Neuronal stem cell (in vitro differentiated cells): ENCODE measurements at regions not wholly inside any gene's neighbourhood (a gene's known extent, or its start where the extent isn't known, plus 50 kb on each side); places are given as distances from the start of the nearest gene placed in this dataset.

ENCODE experiments used
- DNase-seq: peaks from one replicate; pipeline ENCODE4 v3.0.0-alpha.2; 2013; ENCODE audit warnings: low spot score
- H2AFZ ChIP-seq: one replicate; pipeline ENCODE4 v1.6.1; 2013; ENCODE audit warnings: mild to moderate bottlenecking, low read length, inconsistent platforms
- H2AK5ac ChIP-seq: 2 replicates; pipeline ENCODE4 v1.6.1; 2013; ENCODE audit warnings: low read depth, mild to moderate bottlenecking, inconsistent platforms, low read length, moderate library complexity, mixed read lengths
- H2BK120ac ChIP-seq: 2 replicates; pipeline ENCODE4 v1.6.1; 2013; ENCODE audit warnings: low read depth, mild to moderate bottlenecking, inconsistent platforms, low read length, moderate library complexity, mixed read lengths
- H2BK12ac ChIP-seq: one replicate; pipeline ENCODE4 v1.6.1; 2013; ENCODE audit warnings: low read length, inconsistent platforms
- H2BK15ac ChIP-seq: 2 replicates; pipeline ENCODE4 v1.6.1; 2013; ENCODE audit warnings: mild to moderate bottlenecking, low read length, inconsistent platforms, mixed read lengths
- H2BK5ac ChIP-seq: one replicate; pipeline ENCODE4 v1.6.1; 2013; ENCODE audit warnings: inconsistent platforms, mild to moderate bottlenecking, low read length, moderate library complexity
- H3K14ac ChIP-seq: one replicate; pipeline ENCODE4 v1.6.1; 2013; ENCODE audit warnings: low read length, inconsistent platforms
- H3K18ac ChIP-seq: 2 replicates; pipeline ENCODE4 v1.6.1; 2013; ENCODE audit warnings: low read length, inconsistent platforms
- H3K23ac ChIP-seq: 2 replicates; pipeline ENCODE4 v1.6.1; 2013; ENCODE audit warnings: low read depth, mild to moderate bottlenecking, mixed read lengths, low read length, inconsistent platforms; ENCODE audit not compliant: poor library complexity
- H3K27ac ChIP-seq: replicated peaks from 3 replicates; pipeline ENCODE4 v1.5.1; 2013; ENCODE audit warnings: low read length, inconsistent platforms
- H3K27me3 ChIP-seq, 3 experiments: 2 replicates each; pipeline ENCODE4 v1.6.1; 2013; ENCODE audit warnings: low read length in 3 of 3, mild to moderate bottlenecking in 2 of 3, inconsistent platforms in 1 of 3, low read depth in 1 of 3, mixed read lengths in 1 of 3, moderate library complexity in 1 of 3; ENCODE audit not compliant: control insufficient read depth in 3 of 3, insufficient read depth in 3 of 3
- H3K36me3 ChIP-seq, 2 donors: replicated peaks in 1 of 2; 2 replicates each; pipeline ENCODE4 v1.6.1; 2013; ENCODE audit warnings: low read length in 2 of 2; ENCODE audit not compliant: control insufficient read depth in 2 of 2, insufficient read depth in 2 of 2
- H3K4ac ChIP-seq: 2 replicates; pipeline ENCODE4 v1.6.1; 2013; ENCODE audit warnings: inconsistent platforms, mild to moderate bottlenecking, low read length, moderate library complexity
- H3K4me1 ChIP-seq, 2 donors: 1 replicate in 1 of 2; 2 replicates in 1 of 2; pipeline ENCODE4 v1.6.1; 2013; ENCODE audit warnings: low read length in 2 of 2, low read depth in 1 of 2; ENCODE audit not compliant: control insufficient read depth in 2 of 2, insufficient read depth in 1 of 2
- H3K4me2 ChIP-seq: one replicate; pipeline ENCODE4 v1.6.1; 2013; ENCODE audit warnings: mild to moderate bottlenecking, low read length, inconsistent platforms; ENCODE audit not compliant: insufficient read depth, poor library complexity, severe bottlenecking
- H3K4me3 ChIP-seq, 2 donors: 2 replicates each; pipeline ENCODE4 v1.5.1; 2013; ENCODE audit warnings: low read length in 2 of 2, mild to moderate bottlenecking in 2 of 2, inconsistent platforms in 1 of 2, moderate library complexity in 1 of 2
- H3K79me1 ChIP-seq: one replicate; pipeline ENCODE4 v1.6.1; 2013; ENCODE audit warnings: low read depth, mild to moderate bottlenecking, inconsistent platforms, low read length, moderate library complexity
- H3K9ac ChIP-seq: one replicate; pipeline ENCODE4 v1.6.1; 2013; ENCODE audit warnings: mild to moderate bottlenecking, low read depth, low read length, inconsistent platforms; ENCODE audit not compliant: poor library complexity
- H3K9me3 ChIP-seq, 2 donors: replicated peaks in 1 of 2; 2 replicates each; pipeline versions ENCODE3 to v1.6.1; 2013; ENCODE audit warnings: low read length in 2 of 2, mild to moderate bottlenecking in 2 of 2, inconsistent platforms in 1 of 2, low read depth in 1 of 2, mixed read lengths in 1 of 2, moderate library complexity in 1 of 2; ENCODE audit not compliant: control insufficient read depth in 2 of 2, insufficient read depth in 1 of 2
- H4K8ac ChIP-seq: one replicate; pipeline ENCODE4 v1.6.1; 2013; ENCODE audit warnings: low read depth, mild to moderate bottlenecking, inconsistent platforms, low read length, moderate library complexity
- H4K91ac ChIP-seq: one replicate; pipeline ENCODE4 v1.6.1; 2013; ENCODE audit warnings: low read length, low read depth, mild to moderate bottlenecking, inconsistent platforms; ENCODE audit not compliant: poor library complexity
- WGBS, 2 donors: extraction: QIAGEN DNeasy Blood & Tissue Kit; methylation state at CpG; one replicate each; pipeline ENCODE4 v1.1.7; 2013; ENCODE audit warnings: missing lambda C conversion rate in 2 of 2, mixed read lengths in 1 of 2; ENCODE audit not compliant: insufficient read length in 2 of 2, insufficient replicate concordance in 1 of 2; ENCODE audit errors: extremely low coverage in 2 of 2; 5-methylcytosine and 5-hydroxymethylcytosine counted together

GRCh38 chr6:91632308-91632707, 1045.4 kb upstream of the MAP3K7 start:
- H3K27ac ChIP-seq: no peak overlapping the region
- H4K91ac ChIP-seq: no peak overlapping the region
- no peak overlapping the region for H2BK120ac ChIP-seq
- H3K79me1 ChIP-seq: no peaks in the 10 kb centered on the region
- no peak for DNase-seq
- H2BK5ac ChIP-seq: no peak overlapping the region
- no peaks in the 10 kb centered on the region for H3K27me3 ChIP-seq
- no peak overlapping the region for H3K9ac ChIP-seq
- no peak overlapping the region for H3K23ac ChIP-seq
- no peaks in the 10 kb centered on the region for H3K9me3 ChIP-seq
- WGBS, 2 donors: no CpG with 5 or more reads among the region's 3 CpGs
- H3K4me1 ChIP-seq: peaks cover 3 to 5% of the 10 kb centered on the region in 2 donors
- H3K14ac ChIP-seq: no peak overlapping the region
- no peak overlapping the region for H2BK15ac ChIP-seq
- H2AK5ac ChIP-seq: no peak overlapping the region
- no peak overlapping the region for H3K18ac ChIP-seq
- H3K4me2 ChIP-seq: no peak overlapping the region
- no peak overlapping the region for H3K4ac ChIP-seq
- H3K4me3 ChIP-seq: no peak overlapping the region
- H4K8ac ChIP-seq: no peak overlapping the region
- no peak overlapping the region for H2BK12ac ChIP-seq
- H2AFZ ChIP-seq: no peak overlapping the region
- no peaks in the 10 kb centered on the region for H3K36me3 ChIP-seq

GRCh38 chr6:91631227-91631626, 1044.4 kb upstream of the MAP3K7 start:
- H3K9me3 ChIP-seq: no peaks in the 10 kb centered on the region
- no peak overlapping the region for H3K4ac ChIP-seq
- WGBS, 2 donors: no CpG with 5 or more reads among the region's 3 CpGs
- no peak overlapping the region for H2BK5ac ChIP-seq
- no peak overlapping the region for H3K4me2 ChIP-seq
- no peak overlapping the region for H3K14ac ChIP-seq
- no peak overlapping the region for H2AFZ ChIP-seq
- no peaks in the 10 kb centered on the region for H3K27me3 ChIP-seq
- no peak overlapping the region for H2BK12ac ChIP-seq
- peaks cover 3 to 5% of the 10 kb centered on the region in 2 donors for H3K4me1 ChIP-seq
- no peak overlapping the region for H3K27ac ChIP-seq
- H4K91ac ChIP-seq: no peak overlapping the region
- H3K23ac ChIP-seq: no peak overlapping the region
- H4K8ac ChIP-seq: no peak overlapping the region
- peaks cover 1% of the 10 kb centered on the region for H3K79me1 ChIP-seq
- no peak overlapping the region for H2BK15ac ChIP-seq
- H3K4me3 ChIP-seq: no peak overlapping the region
- no peak overlapping the region for H2AK5ac ChIP-seq
- H3K18ac ChIP-seq: no peak overlapping the region
- no peak overlapping the region for H2BK120ac ChIP-seq
- no peak overlapping the region for H3K9ac ChIP-seq
- no peak for DNase-seq
- H3K36me3 ChIP-seq: no peaks in the 10 kb centered on the region

GRCh38 chr6:91626911-91627310, 1040.0 kb upstream of the MAP3K7 start:
- Histone ChIP-seq H2BK5ac (no peak overlapping the region), H2BK12ac (no peak overlapping the region)

GRCh38 chr6:91613481-91613880, 1026.6 kb upstream of the MAP3K7 start:
- H3K18ac ChIP-seq: no peak overlapping the region
- H3K4ac ChIP-seq: no peak overlapping the region
- H4K8ac ChIP-seq: no peak overlapping the region
- no peak overlapping the region for H3K4me2 ChIP-seq
- no peak overlapping the region for H3K4me3 ChIP-seq
- no peak overlapping the region for H4K91ac ChIP-seq
- no peak overlapping the region for H2AK5ac ChIP-seq
- H2BK5ac ChIP-seq: no peak overlapping the region
- H2AFZ ChIP-seq: no peak overlapping the region
- H3K27ac ChIP-seq: no peak overlapping the region
- H3K27me3 ChIP-seq: no peaks in the 10 kb centered on the region
- H3K4me1 ChIP-seq: peaks cover 0 to 4% of the 10 kb centered on the region in 2 donors
- H3K14ac ChIP-seq: no peak overlapping the region
- no peaks in the 10 kb centered on the region for H3K79me1 ChIP-seq
- no peaks in the 10 kb centered on the region for H3K9me3 ChIP-seq
- no peak overlapping the region for H2BK12ac ChIP-seq
- no peak overlapping the region for H3K23ac ChIP-seq
- no peak overlapping the region for H2BK120ac ChIP-seq
- no peak for DNase-seq
- H2BK15ac ChIP-seq: no peak overlapping the region
- H3K9ac ChIP-seq: no peak overlapping the region
- H3K36me3 ChIP-seq: no peaks in the 10 kb centered on the region

More at GRCh38 chr6:91626911-91627310, 1040.0 kb upstream of the MAP3K7 start:
- Histone ChIP-seq H3K4me1 (peaks cover 0 to 2% of the 10 kb centered on the region in 2 donors), H3K9me3 (no peaks in the 10 kb centered on the region), H3K18ac (no peak overlapping the region), H3K9ac (no peak overlapping the region), H3K4me2 (no peak overlapping the region), H3K36me3 (no peaks in the 10 kb centered on the region), H3K14ac (no peak overlapping the region), H2BK120ac (no peak overlapping the region), H3K27me3 (no peaks in the 10 kb centered on the region), H2AK5ac (no peak overlapping the region), H4K91ac (no peak overlapping the region), H3K4ac (no peak overlapping the region), H3K79me1 (peaks cover 1% of the 10 kb centered on the region), H2AFZ (no peak overlapping the region), H3K27ac (no peak overlapping the region), H2BK15ac (no peak overlapping the region), H3K23ac (no peak overlapping the region), H3K4me3 (no peak overlapping the region), H4K8ac (no peak overlapping the region)
- WGBS, 2 donors: no CpG with 5 or more reads among the region's 4 CpGs
- DNase-seq: no peak
